ENCODE measurements at regions not wholly inside any gene's neighbourhood (a gene's known extent, or its start where the extent isn't known, plus 50 kb on each side); places are given as distances from the start of the nearest gene placed in this dataset.
A peak's percentile ranks its signal among the peaks of the same experiment; 100 is the strongest.

DNA sequence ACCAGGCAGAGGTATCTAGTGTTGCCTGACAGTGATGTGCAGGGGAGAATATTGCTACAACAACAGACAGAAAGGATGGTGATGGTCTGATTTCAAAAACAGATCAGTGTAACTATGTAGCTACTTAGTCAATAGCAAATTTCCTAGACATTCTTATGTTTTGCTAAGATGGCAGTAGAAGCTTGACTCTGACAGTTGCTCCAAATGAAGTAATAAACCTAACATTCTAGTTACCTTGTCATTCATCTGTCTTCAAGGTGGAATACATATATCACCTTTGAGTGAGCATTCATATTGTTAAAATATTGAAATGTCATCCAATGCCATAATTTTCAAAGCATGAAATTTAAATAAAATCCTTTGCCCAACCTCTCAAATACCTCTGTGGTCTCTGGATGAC lies 617.4 kb downstream of the USP25 start:
- no peaks in the 10 kb centered on the region for H3K27me3 ChIP-seq (ENCODE audit: control insufficient read depth in 1 of 2, insufficient read depth in 2 of 2, low read length in 2 of 2)
- H3K27ac ChIP-seq (ENCODE audit: low read length) = no peak overlapping the region
- no peaks in the 10 kb centered on the region for H3K9me3 ChIP-seq (ENCODE audit: control insufficient read depth in 2 of 2, low read length in 2 of 2)
- H3K36me3 ChIP-seq (ENCODE audit: control insufficient read depth in 2 of 2, insufficient read depth in 2 of 2, low read length in 2 of 2) = no peaks in the 10 kb centered on the region
- H3K4me3 ChIP-seq (ENCODE audit: low read length in 2 of 2) = no peak overlapping the region
- H3K4me1 ChIP-seq (ENCODE audit: control insufficient read depth, insufficient read depth, low read length) = no peaks in the 10 kb centered on the region
- no peak overlapping the region for H3K9ac ChIP-seq (ENCODE audit: low read length in 2 of 2)

DNA sequence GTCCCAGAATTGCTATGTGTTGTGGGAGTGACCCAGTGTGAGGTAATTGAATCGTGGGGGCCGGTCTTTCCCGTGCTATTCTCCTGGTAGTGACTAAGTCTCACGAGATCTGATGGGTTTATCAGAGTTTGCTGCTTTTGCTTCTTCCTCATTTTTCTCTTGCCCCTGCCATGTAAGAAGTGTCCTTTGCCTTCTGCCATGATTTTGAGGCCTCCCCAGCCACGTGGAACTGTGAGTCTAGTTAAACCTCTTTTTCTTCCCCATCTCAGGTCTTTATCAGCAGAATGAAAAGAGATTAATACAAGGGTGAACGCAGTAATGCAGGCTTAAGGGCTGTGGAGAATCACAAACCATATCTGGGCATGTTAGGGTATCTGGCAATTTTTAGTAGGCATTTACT lies 624.0 kb downstream of the USP25 start:
- no peaks in the 10 kb centered on the region for H3K36me3 ChIP-seq (ENCODE audit: control insufficient read depth in 2 of 2, insufficient read depth in 2 of 2, low read length in 2 of 2)
- H3K9ac ChIP-seq (ENCODE audit: low read length in 2 of 2) = no peak overlapping the region
- H3K27ac ChIP-seq (ENCODE audit: low read length) = no peak overlapping the region
- no peaks in the 10 kb centered on the region for H3K27me3 ChIP-seq (ENCODE audit: control insufficient read depth in 1 of 2, insufficient read depth in 2 of 2, low read length in 2 of 2)
- no peak overlapping the region for H3K4me3 ChIP-seq (ENCODE audit: low read length in 2 of 2)
- peaks cover 0 to 4% of the 10 kb centered on the region in 2 donors for H3K9me3 ChIP-seq (ENCODE audit: control insufficient read depth in 2 of 2, low read length in 2 of 2)
- no peaks in the 10 kb centered on the region for H3K4me1 ChIP-seq (ENCODE audit: control insufficient read depth, insufficient read depth, low read length)

DNA sequence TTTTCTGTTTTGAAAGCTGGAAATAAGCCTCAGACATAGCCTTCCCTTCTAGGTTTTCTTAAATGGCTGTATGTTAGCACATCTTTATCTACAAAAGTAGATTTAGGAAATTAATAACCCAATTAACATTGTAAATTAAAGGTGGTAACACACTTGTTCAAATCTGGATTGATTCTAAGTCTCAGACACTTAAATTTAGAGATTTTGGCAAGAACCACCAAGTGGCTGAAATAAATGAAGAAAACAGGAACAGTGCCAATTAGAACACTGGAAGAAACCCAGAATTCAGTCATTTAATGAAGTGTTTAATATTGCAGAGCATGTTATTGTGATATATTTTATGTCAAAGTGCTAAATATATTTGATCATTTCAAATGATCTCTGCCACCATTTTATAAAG lies 628.2 kb downstream of the USP25 start:
- no peak overlapping the region for H3K27ac ChIP-seq (ENCODE audit: low read length)
- H3K36me3 ChIP-seq (ENCODE audit: control insufficient read depth in 2 of 2, insufficient read depth in 2 of 2, low read length in 2 of 2) = no peaks in the 10 kb centered on the region
- no peaks in the 10 kb centered on the region for H3K4me1 ChIP-seq (ENCODE audit: control insufficient read depth, insufficient read depth, low read length)
- no peak overlapping the region for H3K4me3 ChIP-seq (ENCODE audit: low read length in 2 of 2)
- no peak overlapping the region for H3K9ac ChIP-seq (ENCODE audit: low read length in 2 of 2)
- peaks cover 0 to 4% of the 10 kb centered on the region in 2 donors for H3K9me3 ChIP-seq (ENCODE audit: control insufficient read depth in 2 of 2, low read length in 2 of 2)
- no peaks in the 10 kb centered on the region for H3K27me3 ChIP-seq (ENCODE audit: control insufficient read depth in 1 of 2, insufficient read depth in 2 of 2, low read length in 2 of 2)

GRCh38 chr21:16358784-16359183 lies 629.0 kb downstream of the USP25 start:
- H3K9ac ChIP-seq (ENCODE audit: low read length in 2 of 2) = no peak overlapping the region
- H3K36me3 ChIP-seq (ENCODE audit: control insufficient read depth in 2 of 2, insufficient read depth in 2 of 2, low read length in 2 of 2) = no peaks in the 10 kb centered on the region
- no peak overlapping the region for H3K4me3 ChIP-seq (ENCODE audit: low read length in 2 of 2)
- no peak overlapping the region for H3K27ac ChIP-seq (ENCODE audit: low read length)
- peaks cover 0 to 4% of the 10 kb centered on the region in 2 donors for H3K9me3 ChIP-seq (ENCODE audit: control insufficient read depth in 2 of 2, low read length in 2 of 2)
- H3K4me1 ChIP-seq (ENCODE audit: control insufficient read depth, insufficient read depth, low read length) = no peaks in the 10 kb centered on the region
- no peaks in the 10 kb centered on the region for H3K27me3 ChIP-seq (ENCODE audit: control insufficient read depth in 1 of 2, insufficient read depth in 2 of 2, low read length in 2 of 2)

- Histone ChIP-seq H3K4me1 (ENCODE audit: control insufficient read depth, insufficient read depth, low read length) (no peaks in the 10 kb centered on the region), H3K9me3 (ENCODE audit: control insufficient read depth in 2 of 2, low read length in 2 of 2) (no peaks in the 10 kb centered on the region), H3K27me3 (ENCODE audit: control insufficient read depth in 1 of 2, insufficient read depth in 2 of 2, low read length in 2 of 2) (no peaks in the 10 kb centered on the region), H3K36me3 (ENCODE audit: control insufficient read depth in 2 of 2, insufficient read depth in 2 of 2, low read length in 2 of 2) (no peaks in the 10 kb centered on the region), H3K4me3 (ENCODE audit: low read length in 2 of 2) (no peak overlapping the region), H3K27ac (ENCODE audit: low read length) (no peak overlapping the region), H3K9ac (ENCODE audit: low read length in 2 of 2) (no peak overlapping the region)
Measured at GRCh38 chr21:16363100-16363499, 633.3 kb downstream of the USP25 start.

- Histone ChIP-seq H3K9ac (ENCODE audit: low read length in 2 of 2) (no peak overlapping the region), H3K27ac (ENCODE audit: low read length) (no peak overlapping the region), H3K36me3 (ENCODE audit: control insufficient read depth in 2 of 2, insufficient read depth in 2 of 2, low read length in 2 of 2) (no peaks in the 10 kb centered on the region), H3K4me1 (ENCODE audit: control insufficient read depth, insufficient read depth, low read length) (no peaks in the 10 kb centered on the region), H3K9me3 (ENCODE audit: control insufficient read depth in 2 of 2, low read length in 2 of 2) (no peaks in the 10 kb centered on the region), H3K4me3 (ENCODE audit: low read length in 2 of 2) (no peak overlapping the region), H3K27me3 (ENCODE audit: control insufficient read depth in 1 of 2, insufficient read depth in 2 of 2, low read length in 2 of 2) (no peaks in the 10 kb centered on the region)
Measured at GRCh38 chr21:16363518-16363917, 633.7 kb downstream of the USP25 start.

DNA sequence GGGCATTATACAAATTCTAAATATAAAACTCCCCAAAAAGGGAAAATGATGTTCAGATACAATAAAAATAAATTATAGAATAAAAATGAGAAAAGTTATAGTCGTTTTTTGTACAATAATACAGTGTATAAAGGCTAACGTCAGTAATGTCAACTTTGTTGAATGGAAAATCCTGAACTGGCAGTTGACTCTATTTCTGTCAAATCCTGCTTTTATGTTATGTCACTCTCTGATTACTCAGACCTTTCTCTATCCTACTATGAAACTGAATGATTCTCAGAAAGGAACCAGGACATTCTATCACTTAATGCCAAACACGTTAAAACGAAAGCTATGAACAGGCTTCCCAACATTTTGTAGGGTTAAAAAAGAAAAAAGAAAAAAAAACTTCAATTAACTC lies 636.4 kb downstream of the USP25 start:
- Histone ChIP-seq H3K9ac (ENCODE audit: low read length in 2 of 2) (no peak overlapping the region), H3K27ac (ENCODE audit: low read length) (no peak overlapping the region), H3K4me1 (ENCODE audit: control insufficient read depth, insufficient read depth, low read length) (no peaks in the 10 kb centered on the region), H3K9me3 (ENCODE audit: control insufficient read depth in 2 of 2, low read length in 2 of 2) (no peaks in the 10 kb centered on the region), H3K36me3 (ENCODE audit: control insufficient read depth in 2 of 2, insufficient read depth in 2 of 2, low read length in 2 of 2) (no peaks in the 10 kb centered on the region), H3K27me3 (ENCODE audit: control insufficient read depth in 1 of 2, insufficient read depth in 2 of 2, low read length in 2 of 2) (no peaks in the 10 kb centered on the region), H3K4me3 (ENCODE audit: low read length in 2 of 2) (no peak overlapping the region)

GRCh38 chr21:16367079-16367478 lies 637.3 kb downstream of the USP25 start:
- H3K4me3 ChIP-seq (ENCODE audit: low read length in 2 of 2) = no peak overlapping the region
- no peaks in the 10 kb centered on the region for H3K9me3 ChIP-seq (ENCODE audit: control insufficient read depth in 2 of 2, low read length in 2 of 2)
- H3K36me3 ChIP-seq (ENCODE audit: control insufficient read depth in 2 of 2, insufficient read depth in 2 of 2, low read length in 2 of 2) = no peaks in the 10 kb centered on the region
- no peak overlapping the region for H3K9ac ChIP-seq (ENCODE audit: low read length in 2 of 2)
- H3K27ac ChIP-seq (ENCODE audit: low read length) = no peak overlapping the region
- no peaks in the 10 kb centered on the region for H3K27me3 ChIP-seq (ENCODE audit: control insufficient read depth in 1 of 2, insufficient read depth in 2 of 2, low read length in 2 of 2)
- H3K4me1 ChIP-seq (ENCODE audit: control insufficient read depth, insufficient read depth, low read length) = no peaks in the 10 kb centered on the region

DNA sequence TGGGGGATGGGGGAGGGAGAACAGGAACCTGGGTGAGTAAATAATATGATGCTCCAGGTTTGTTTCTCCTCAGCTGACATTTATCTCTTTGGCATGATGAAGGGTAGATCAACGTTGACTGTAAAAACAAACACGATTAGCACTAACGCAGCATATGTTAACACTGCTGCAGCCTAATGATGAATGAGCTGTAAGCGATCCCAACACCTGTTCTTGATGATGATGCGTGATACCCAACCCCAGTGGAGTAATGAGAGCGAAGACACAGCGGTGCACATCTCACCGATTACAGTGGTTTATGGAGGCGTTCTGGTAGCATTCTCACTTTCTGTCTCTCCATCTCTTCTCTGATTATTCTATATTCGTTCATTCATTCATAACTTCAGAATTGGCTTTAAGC lies 640.4 kb downstream of the USP25 start:
- H3K9me3 ChIP-seq (ENCODE audit: control insufficient read depth in 2 of 2, low read length in 2 of 2) = no peaks in the 10 kb centered on the region
- H3K27ac ChIP-seq (ENCODE audit: low read length) = no peak overlapping the region
- H3K4me1 ChIP-seq (ENCODE audit: control insufficient read depth, insufficient read depth, low read length) = no peaks in the 10 kb centered on the region
- no peak overlapping the region for H3K4me3 ChIP-seq (ENCODE audit: low read length in 2 of 2)
- H3K9ac ChIP-seq (ENCODE audit: low read length in 2 of 2) = no peak overlapping the region
- H3K36me3 ChIP-seq (ENCODE audit: control insufficient read depth in 2 of 2, insufficient read depth in 2 of 2, low read length in 2 of 2) = no peaks in the 10 kb centered on the region
- no peaks in the 10 kb centered on the region for H3K27me3 ChIP-seq (ENCODE audit: control insufficient read depth in 1 of 2, insufficient read depth in 2 of 2, low read length in 2 of 2)

GRCh38 chr21:16372586-16372985 lies 642.8 kb downstream of the USP25 start:
- no peak overlapping the region for H3K27ac ChIP-seq (ENCODE audit: low read length)

DNA sequence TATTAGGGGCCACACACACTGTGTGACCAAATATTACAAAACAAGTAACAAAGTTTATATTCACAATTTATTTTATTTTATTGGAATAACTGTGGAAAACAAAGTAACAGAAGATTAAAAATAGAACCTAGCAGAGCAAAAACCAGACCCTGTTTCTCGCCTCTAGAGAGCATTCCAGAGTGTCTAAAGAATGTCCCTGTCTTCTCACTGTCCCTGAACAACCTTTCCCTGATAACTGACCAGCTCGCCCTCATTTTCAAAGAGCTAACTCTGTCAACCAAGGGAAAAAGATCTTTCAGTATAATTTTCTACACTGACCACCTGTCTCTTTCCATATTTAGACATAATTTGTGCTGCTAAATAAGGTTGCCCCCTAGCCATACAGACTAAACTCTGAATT lies 646.9 kb downstream of the USP25 start:
- Histone ChIP-seq H3K4me3 (ENCODE audit: low read length in 2 of 2) (no peak overlapping the region), H3K9me3 (ENCODE audit: control insufficient read depth in 2 of 2, low read length in 2 of 2) (no peaks in the 10 kb centered on the region), H3K9ac (ENCODE audit: low read length in 2 of 2) (no peak overlapping the region), H3K27ac (ENCODE audit: low read length) (peak overlapping the region; percentile 18), H3K4me1 (ENCODE audit: control insufficient read depth, insufficient read depth, low read length) (peaks cover 7% of the 10 kb centered on the region), H3K27me3 (ENCODE audit: control insufficient read depth in 1 of 2, insufficient read depth in 2 of 2, low read length in 2 of 2) (no peaks in the 10 kb centered on the region), H3K36me3 (ENCODE audit: control insufficient read depth in 2 of 2, insufficient read depth in 2 of 2, low read length in 2 of 2) (no peaks in the 10 kb centered on the region)

More at GRCh38 chr21:16372586-16372985, 642.8 kb downstream of the USP25 start:
- H3K9me3 ChIP-seq (ENCODE audit: control insufficient read depth in 2 of 2, low read length in 2 of 2) = no peaks in the 10 kb centered on the region
- no peaks in the 10 kb centered on the region for H3K36me3 ChIP-seq (ENCODE audit: control insufficient read depth in 2 of 2, insufficient read depth in 2 of 2, low read length in 2 of 2)
- no peak overlapping the region for H3K4me3 ChIP-seq (ENCODE audit: low read length in 2 of 2)
- H3K4me1 ChIP-seq (ENCODE audit: control insufficient read depth, insufficient read depth, low read length) = peaks cover 7% of the 10 kb centered on the region
- no peaks in the 10 kb centered on the region for H3K27me3 ChIP-seq (ENCODE audit: control insufficient read depth in 1 of 2, insufficient read depth in 2 of 2, low read length in 2 of 2)
- H3K9ac ChIP-seq (ENCODE audit: low read length in 2 of 2) = no peak overlapping the region
